GM12878 (cell line): ENCODE measurements at regions not wholly inside any gene's neighbourhood (a gene's known extent, or its start where the extent isn't known, plus 50 kb on each side); places are given as distances from the start of the nearest gene placed in this dataset.

Experiments used
- ATAC-seq: fragments of 200-7000 bp; cut with Tn5 transposase; 3 replicates; pipeline ENCODE4 v1.9.1; 2020; ENCODE audit warnings: mild to moderate bottlenecking, moderate library complexity
- BruUV-seq: library from RNA; stranded (reverse); fragments of 400-500 nt; replicated peaks from 2 replicates; lab custom pipeline; 2021; lab: Mats Ljungman, UMichigan
- CTCF ChIA-PET: fragments of 300-600 bp; sonication (Branson Sonifier 250); formaldehyde crosslinking; extraction: SDS; loops from one replicate; lab custom pipeline; 2021; ENCODE audit warnings: inconsistent platforms; lab: Yijun Ruan, JAX
- POLR2A ChIA-PET: fragments of 350-600 bp; formaldehyde crosslinking; extraction: SDS; loops from one replicate; lab custom pipeline; 2021; ENCODE audit warnings: inconsistent platforms; lab: Charles Lee
- RAD21 ChIA-PET: fragments of 300-600 bp; sonication (Branson Sonifier 250); formaldehyde crosslinking; loops from one replicate; lab custom pipeline; 2023; ENCODE audit warnings: antibody characterized with exemption; ENCODE audit not compliant: unreplicated experiment; lab: Charles Lee
- SMC1A ChIA-PET: fragments of 300-600 bp; sonication (Branson Sonifier 250); formaldehyde crosslinking; loops from one replicate; lab custom pipeline; 2023; ENCODE audit not compliant: unreplicated experiment, uncharacterized antibody; lab: Charles Lee
- DNase-seq: peaks from one replicate; pipeline ENCODE4 v3.0.0-alpha.2; 2011; ENCODE audit warnings: low read depth, low spot score
- FAIRE-seq: peaks from 3 replicates; lab custom pipeline; 2011; peaks lifted over from hg19 to GRCh38; lab: Jason Lieb, UNC
- H2AFZ ChIP-seq: 2 replicates; pipeline ENCODE4 v1.6.0; 2011; ENCODE audit warnings: low read depth, low read length, control low read depth; ENCODE audit not compliant: control insufficient read depth
- H3K27ac ChIP-seq: 2 replicates; pipeline ENCODE4 v1.5.1; 2011; ENCODE audit warnings: control low read depth; ENCODE audit not compliant: control insufficient read depth, insufficient read depth
- H3K27me3 ChIP-seq, 2 experiments: replicated peaks in 1 of 2; 2 replicates each; pipeline versions ENCODE4 v1.6.0 to v1.6.1; 2011; ENCODE audit warnings: low read length in 1 of 2; ENCODE audit not compliant: control insufficient read depth in 2 of 2, insufficient read depth in 2 of 2
- H3K36me3 ChIP-seq, 2 experiments: 2 replicates each; pipeline ENCODE4 v1.5.1; 2011; ENCODE audit warnings: low read length in 1 of 2; ENCODE audit not compliant: control insufficient read depth in 2 of 2, insufficient read depth in 2 of 2
- H3K4me1 ChIP-seq: 2 replicates; pipeline ENCODE4 v1.6.1; 2011; ENCODE audit warnings: mild to moderate bottlenecking, low read length, moderate library complexity, mixed read lengths; ENCODE audit not compliant: control insufficient read depth, insufficient read depth
- H3K4me2 ChIP-seq: 2 replicates; pipeline ENCODE4 v1.6.0; 2011; ENCODE audit warnings: control low read depth; ENCODE audit not compliant: control insufficient read depth, insufficient read depth
- H3K4me3 ChIP-seq: fragments of 200-600 bp; sonication (generic); 2 replicates; pipeline ENCODE4 v1.5.1; 2016
- H3K79me2 ChIP-seq: 2 replicates; pipeline ENCODE4 v1.6.0; 2011; ENCODE audit warnings: low read length; ENCODE audit not compliant: control insufficient read depth, insufficient read depth
- H3K9ac ChIP-seq: 2 replicates; pipeline ENCODE4 v1.8.0; 2011; ENCODE audit warnings: low read length, control low read depth, mixed read lengths; ENCODE audit not compliant: control insufficient read depth, insufficient read depth
- H3K9me3 ChIP-seq: replicated peaks from 3 replicates; pipeline ENCODE4 v1.5.1; 2011; ENCODE audit warnings: mild to moderate bottlenecking, low read length; ENCODE audit not compliant: control insufficient read depth, insufficient read depth
- H4K20me1 ChIP-seq: 2 replicates; pipeline ENCODE4 v1.6.0; 2011; ENCODE audit not compliant: control insufficient read depth, insufficient read depth
- ATF7 ChIP-seq: fragments of 450-650 bp; IDR thresholded peaks from 2 replicates; pipeline ENCODE4 v1.6.1; 2016; ENCODE audit warnings: low read depth, mild to moderate bottlenecking
- BHLHE40 ChIP-seq, 2 experiments: fragments of 450-650 bp in 1 of 2; IDR thresholded peaks; 2 replicates each; pipeline ENCODE4 v1.6.1; 2011 to 2017; ENCODE audit warnings: low read depth in 2 of 2, borderline replicate concordance in 1 of 2, improper control_type of control experiment in 1 of 2, low read length in 1 of 2, mild to moderate bottlenecking in 1 of 2
- CHD2 ChIP-seq: IDR thresholded peaks from 2 replicates; pipeline ENCODE4 v1.6.1; 2011; ENCODE audit warnings: low read depth, low read length, improper control_type of control experiment, borderline replicate concordance
- DPF2 ChIP-seq: fragments of 450-650 bp; IDR thresholded peaks from 2 replicates; pipeline ENCODE4 v1.6.1; 2017; ENCODE audit warnings: mild to moderate bottlenecking
- FOXM1 ChIP-seq: IDR thresholded peaks from 2 replicates; pipeline ENCODE4 v1.6.1; 2012; ENCODE audit warnings: low read depth, mild to moderate bottlenecking, inconsistent platforms, low read length, moderate library complexity
- HCFC1 ChIP-seq: fragments of 150-350 bp; IDR thresholded peaks from 2 replicates; pipeline ENCODE4 v1.6.1; 2014; ENCODE audit warnings: low read length
- KAT2A ChIP-seq: conservative IDR thresholded peaks from 2 replicates; pipeline ENCODE4 v1.6.1; 2011; ENCODE audit warnings: low read depth, low read length; ENCODE audit not compliant: control insufficient read depth
- KLF5 ChIP-seq: fragments of 450-650 bp; IDR thresholded peaks from 2 replicates; pipeline ENCODE4 v1.6.1; 2014; ENCODE audit warnings: mild to moderate bottlenecking; ENCODE audit not compliant: partially characterized antibody
- MEF2A ChIP-seq: IDR thresholded peaks from 2 replicates; pipeline ENCODE4 v1.6.1; 2011; ENCODE audit warnings: low read depth, mild to moderate bottlenecking, low read length, moderate library complexity; ENCODE audit not compliant: insufficient read depth
- RFX5 ChIP-seq: IDR thresholded peaks from 2 replicates; pipeline ENCODE4 v1.6.1; 2011; ENCODE audit warnings: low read depth, low read length, improper control_type of control experiment
- SMC3 ChIP-seq: IDR thresholded peaks from 2 replicates; pipeline ENCODE4 v1.6.1; 2011; ENCODE audit warnings: low read length, improper control_type of control experiment, borderline replicate concordance
- SRF ChIP-seq, 2 experiments: IDR thresholded peaks; 2 replicates each; pipeline ENCODE4 v1.6.1; 2011; ENCODE audit warnings: low read depth in 2 of 2, low read length in 2 of 2, mild to moderate bottlenecking in 1 of 2, moderate library complexity in 1 of 2
- TAF1 ChIP-seq: IDR thresholded peaks from 2 replicates; pipeline ENCODE4 v1.6.1; 2011; ENCODE audit warnings: mild to moderate bottlenecking, low read depth, low read length, borderline replicate concordance
- YBX1 ChIP-seq: fragments of 450-650 bp; IDR thresholded peaks from 2 replicates; pipeline ENCODE4 v1.6.1; 2016; ENCODE audit warnings: antibody characterized with exemption
- ZNF274 ChIP-seq: IDR thresholded peaks from one replicate; pipeline ENCODE4 v1.8.0; 2011; ENCODE audit not compliant: insufficient read length, insufficient read depth
- ZSCAN29 ChIP-seq: fragments of 450-650 bp; IDR thresholded peaks from 2 replicates; pipeline ENCODE4 v1.6.1; 2017; ENCODE audit warnings: mild to moderate bottlenecking, moderate library complexity
- ZZZ3 ChIP-seq: IDR thresholded peaks from 2 replicates; pipeline ENCODE4 v1.6.1; 2011; ENCODE audit warnings: low read depth; ENCODE audit not compliant: control insufficient read depth, insufficient read length
- WGBS: methylation state at CpG from one replicate; pipeline ENCODE4 v1.1.6; 2016; ENCODE audit warnings: low lambda C conversion rate; ENCODE audit not compliant: insufficient replicate concordance, insufficient coverage; ENCODE audit errors: missing lambda C conversion rate; 5-methylcytosine and 5-hydroxymethylcytosine counted together
- in situ Hi-C: fragments of 300-500 bp; cut with MboI; formaldehyde crosslinking; loops from 9 replicates; pipeline ENCODE4 v1.14.3; 2018; ENCODE audit warnings: mixed read lengths
- intact Hi-C: fragments of 100-400 bp; cut with micrococcal nuclease; formaldehyde crosslinking; loops from one replicate; pipeline ENCODE4 v1.14.2; 2022; ENCODE audit not compliant: unreplicated experiment
- TF ChIP-seq, protein P1 (sequence below): fragments of 450-650 bp; IDR thresholded peaks from 2 replicates; pipeline ENCODE4 v1.6.1; 2017; ENCODE audit warnings: mild to moderate bottlenecking

DNA sequence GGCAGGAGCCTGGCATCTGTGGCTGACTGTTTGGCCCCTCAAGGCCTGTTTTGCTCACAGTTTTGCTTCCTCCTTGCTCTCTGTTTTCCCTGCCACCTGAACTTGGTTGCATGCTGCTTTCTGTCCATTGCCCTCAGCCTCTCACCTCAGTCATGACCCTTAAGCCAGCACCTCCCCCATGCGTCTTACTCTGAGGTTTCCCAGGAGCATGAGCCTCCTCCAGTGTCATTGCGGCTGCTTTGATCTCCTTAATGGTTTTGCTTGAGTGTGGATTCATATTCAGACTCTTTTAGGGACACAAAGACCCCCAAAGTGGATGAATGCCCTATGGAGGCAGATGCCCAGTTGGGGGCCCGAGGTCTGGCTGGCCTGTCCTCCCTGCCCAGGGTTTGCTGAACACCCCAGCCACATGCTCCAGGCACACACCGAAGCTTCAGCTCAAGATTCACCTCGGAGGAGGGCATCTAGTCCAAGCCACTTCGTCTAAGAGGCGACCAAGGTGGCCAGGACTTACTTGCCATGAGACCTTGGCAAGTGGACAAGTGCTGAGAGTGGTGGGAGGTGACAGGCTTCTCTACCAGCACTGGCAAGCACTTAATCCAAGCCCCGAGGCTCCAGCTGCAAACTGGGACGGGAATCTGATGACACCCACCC, 95.4 kb upstream of the DIO3 start:
- ChIA-PET RAD21 (no interaction called here), SMC1A (no interaction called here), POLR2A (no interaction called here), CTCF (no interaction called here)
- Histone ChIP-seq H4K20me1 (no peaks in the 10 kb centered on the region), H2AFZ (no peak overlapping the region), H3K9me3 (no peaks in the 10 kb centered on the region), H3K36me3 (no peaks in the 10 kb centered on the region), H3K79me2 (no peaks in the 10 kb centered on the region), H3K9ac (no peak overlapping the region), H3K27ac (no peak overlapping the region), H3K4me1 (no peaks in the 10 kb centered on the region), H3K4me3 (no peak overlapping the region), H3K4me2 (no peak overlapping the region), H3K27me3 (peaks cover 0 to 5% of the 10 kb centered on the region in 2 experiments; a peak in 2 of 4 replicates)
- ATAC-seq (no peak), FAIRE-seq (no peak), DNase-seq (no peak)
- in situ Hi-C loops (no loop called here), intact Hi-C loops (no loop called here)
- WGBS: 2% methylated on average over 9 of the region's 9 CpGs
- BruUV-seq: no TSS peak
- no peak for TF ChIP-seq DPF2
- TF ChIP-seq ZSCAN29: no peak
- no peak for TF ChIP-seq ZZZ3
- no peak for TF ChIP-seq KAT2A
- TF ChIP-seq ZNF274: no peak
- TF ChIP-seq CHD2: no peak
- TF ChIP-seq SMC3: no peak
- TF ChIP-seq, protein P1, sequence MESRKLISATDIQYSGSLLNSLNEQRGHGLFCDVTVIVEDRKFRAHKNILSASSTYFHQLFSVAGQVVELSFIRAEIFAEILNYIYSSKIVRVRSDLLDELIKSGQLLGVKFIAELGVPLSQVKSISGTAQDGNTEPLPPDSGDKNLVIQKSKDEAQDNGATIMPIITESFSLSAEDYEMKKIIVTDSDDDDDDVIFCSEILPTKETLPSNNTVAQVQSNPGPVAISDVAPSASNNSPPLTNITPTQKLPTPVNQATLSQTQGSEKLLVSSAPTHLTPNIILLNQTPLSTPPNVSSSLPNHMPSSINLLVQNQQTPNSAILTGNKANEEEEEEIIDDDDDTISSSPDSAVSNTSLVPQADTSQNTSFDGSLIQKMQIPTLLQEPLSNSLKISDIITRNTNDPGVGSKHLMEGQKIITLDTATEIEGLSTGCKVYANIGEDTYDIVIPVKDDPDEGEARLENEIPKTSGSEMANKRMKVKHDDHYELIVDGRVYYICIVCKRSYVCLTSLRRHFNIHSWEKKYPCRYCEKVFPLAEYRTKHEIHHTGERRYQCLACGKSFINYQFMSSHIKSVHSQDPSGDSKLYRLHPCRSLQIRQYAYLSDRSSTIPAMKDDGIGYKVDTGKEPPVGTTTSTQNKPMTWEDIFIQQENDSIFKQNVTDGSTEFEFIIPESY: no peak
- no peak for TF ChIP-seq YBX1
- TF ChIP-seq RFX5: no peak
- TF ChIP-seq MEF2A: no peak
- no peak for TF ChIP-seq TAF1
- TF ChIP-seq FOXM1: no peak
- TF ChIP-seq KLF5: no peak
- no peak for TF ChIP-seq BHLHE40 (IDR thresholded peaks at IDR 0.05; ENCODE audit: borderline replicate concordance in 1 of 2, low read depth in 2 of 2, low read length in 1 of 2)
- TF ChIP-seq ATF7: no peak
- TF ChIP-seq SRF (IDR thresholded peaks at IDR 0.05; ENCODE audit: low read depth in 2 of 2, low read length in 2 of 2): no peak
- no peak for TF ChIP-seq HCFC1
